ENCODE measurements at regions not wholly inside any gene's neighbourhood (a gene's known extent, or its start where the extent isn't known, plus 50 kb on each side); places are given as distances from the start of the nearest gene placed in this dataset.
"Not testable (repeated sequence)": the region's sequence is repeated elsewhere in the genome, so short reads cannot be mapped to it uniquely, and the experiment has no call there.

DNA sequence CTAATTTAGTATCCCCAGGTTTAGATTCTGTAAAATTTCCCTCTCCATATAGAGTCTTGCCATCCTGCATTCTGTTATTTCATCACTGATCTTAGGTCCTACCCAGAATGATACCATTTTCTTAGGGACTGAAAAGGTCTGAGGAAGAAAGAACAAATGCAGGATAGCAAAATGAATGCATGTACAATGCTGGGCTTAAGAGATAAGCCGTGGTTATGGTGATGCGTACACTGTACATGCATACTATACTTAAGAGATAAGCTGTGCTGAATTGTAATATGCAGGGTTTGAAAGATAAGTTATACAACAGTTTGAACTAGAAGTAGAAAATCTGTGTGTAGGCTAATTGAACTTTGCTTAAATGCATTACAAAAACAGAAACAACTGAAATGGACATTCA is 416.2 kb downstream of the C12orf50 start:
- in situ Hi-C loops (cut with MboI; ENCODE audit: low pct_unique_long_range_greater_than_20kb, low sequenced_read_pairs) = no loop called here
- DNase-seq = no peak

DNA sequence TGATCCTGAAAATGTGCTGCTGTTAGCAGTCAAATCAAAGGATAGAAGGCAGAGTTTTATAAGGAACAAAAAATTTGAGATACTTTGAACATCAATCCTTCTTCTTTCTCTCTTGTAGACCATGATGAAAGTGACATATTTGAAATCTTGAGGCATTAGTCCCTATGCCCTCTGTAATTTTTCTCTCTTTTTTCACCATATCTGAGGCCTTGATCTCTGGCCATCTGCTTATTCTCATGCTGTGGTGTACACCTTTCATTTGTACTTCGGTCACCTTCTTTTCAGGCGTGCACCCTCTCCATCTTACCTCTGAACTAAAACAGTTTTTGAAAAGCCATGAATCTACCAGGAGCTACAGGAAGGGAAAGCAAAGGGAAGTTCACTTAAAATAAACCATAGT is 420.9 kb downstream of the C12orf50 start:
- in situ Hi-C loops (cut with MboI; ENCODE audit: low pct_unique_long_range_greater_than_20kb, low sequenced_read_pairs) = no loop called here
- DNase-seq = no peak

DNA sequence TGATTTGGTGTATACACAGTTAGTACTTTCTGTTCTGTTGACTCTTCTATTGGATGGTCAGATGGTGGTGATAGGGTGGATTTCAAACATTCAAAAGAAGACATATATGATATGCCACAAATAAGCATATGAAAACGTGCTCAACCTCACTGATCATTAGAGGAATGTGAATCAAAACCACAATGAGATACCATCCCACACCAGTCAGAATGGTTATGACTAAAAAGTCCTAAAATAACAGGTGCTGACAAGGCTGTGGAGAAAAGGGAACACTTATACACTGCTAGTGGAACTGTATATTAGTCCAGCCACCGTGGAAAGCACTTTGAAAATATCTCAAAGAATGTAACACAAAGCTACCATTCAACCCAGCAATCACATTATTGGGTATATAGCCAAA is 425.5 kb downstream of the C12orf50 start:
- in situ Hi-C loops (cut with MboI; ENCODE audit: low pct_unique_long_range_greater_than_20kb, low sequenced_read_pairs) = no loop called here

DNA sequence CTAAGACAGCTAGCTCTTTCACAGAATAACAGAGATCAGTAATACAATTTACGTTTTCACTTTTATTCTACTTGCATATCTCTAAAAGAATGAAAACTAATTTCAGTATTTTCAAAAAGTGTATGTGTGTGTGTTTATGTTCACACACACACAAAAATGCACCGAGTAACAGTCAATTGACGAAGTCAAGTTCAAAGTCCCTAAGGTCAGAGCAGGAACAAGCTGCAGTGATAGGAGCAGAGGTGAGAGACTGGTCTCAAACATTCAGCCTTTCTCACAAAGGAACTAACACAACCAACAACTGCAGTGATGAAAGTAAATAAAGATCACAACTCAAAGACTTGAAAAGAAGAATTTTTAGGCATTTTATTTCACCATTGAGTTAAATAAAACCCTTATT is 429.7 kb downstream of the C12orf50 start:
- in situ Hi-C loops (cut with MboI; ENCODE audit: low pct_unique_long_range_greater_than_20kb, low sequenced_read_pairs) = no loop called here
- DNase-seq = no peak

More for the DNA sequence above, 425.5 kb downstream of the C12orf50 start:
- no peak for DNase-seq

DNA sequence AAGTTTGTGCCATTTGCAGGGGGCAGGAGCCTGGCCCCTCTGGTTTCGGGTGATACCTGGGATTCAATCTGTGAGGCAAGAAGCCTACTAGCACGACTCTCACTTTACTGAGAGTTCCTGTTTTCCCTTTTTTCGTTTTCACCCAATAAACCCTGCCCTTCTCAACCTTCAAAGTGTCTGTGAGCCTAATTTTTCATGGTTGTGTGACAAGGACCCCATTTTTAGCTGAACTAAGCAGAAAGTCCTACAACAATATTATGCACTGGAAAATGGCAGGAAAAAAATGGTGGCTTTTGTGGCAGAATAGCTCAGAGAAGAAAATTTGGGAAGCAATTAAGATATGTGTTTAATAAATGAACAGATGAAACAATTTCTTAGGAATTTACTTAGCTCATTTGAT is 432.1 kb downstream of the C12orf50 start:
- in situ Hi-C loops (cut with MboI; ENCODE audit: low pct_unique_long_range_greater_than_20kb, low sequenced_read_pairs) = no loop called here
- DNase-seq = no peak

DNA sequence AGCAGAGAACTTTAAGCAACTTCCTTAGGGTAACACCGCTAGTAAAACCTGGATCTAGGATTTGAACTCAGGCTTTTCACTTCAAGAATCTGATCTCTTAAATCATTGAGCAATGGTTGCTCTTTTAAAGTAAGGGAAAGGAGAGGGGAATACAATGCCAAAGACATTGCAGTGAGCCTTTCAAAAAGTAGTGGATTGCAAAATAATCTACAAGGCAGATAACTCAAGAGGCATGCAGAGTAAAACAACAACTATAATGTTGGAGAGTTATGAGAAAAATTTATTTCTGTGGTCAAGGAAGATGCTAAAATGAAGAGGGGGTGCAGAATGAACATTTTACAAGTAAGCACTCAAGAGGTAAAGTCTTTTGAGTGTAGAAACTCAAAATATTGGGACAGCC is 432.6 kb downstream of the C12orf50 start:
- in situ Hi-C loops (cut with MboI; ENCODE audit: low pct_unique_long_range_greater_than_20kb, low sequenced_read_pairs) = no loop called here

DNA sequence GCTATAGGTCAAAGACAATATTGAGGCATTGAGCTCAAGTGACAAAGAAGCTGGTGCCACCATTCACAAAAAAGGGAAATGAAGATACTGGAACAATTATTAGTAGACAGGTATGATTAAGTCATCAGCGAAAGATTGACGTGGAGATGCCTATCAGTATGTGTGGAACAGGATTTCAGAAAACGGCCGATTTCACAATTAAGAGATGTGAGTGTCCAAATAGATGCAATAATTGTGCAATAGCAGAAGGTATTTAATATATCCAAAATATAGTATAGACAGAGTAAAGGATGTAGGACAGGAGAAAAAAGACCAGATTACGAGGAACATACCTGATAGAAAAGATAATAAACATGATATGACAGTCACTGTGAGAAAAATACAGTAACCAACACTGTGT is 433.1 kb downstream of the C12orf50 start:
- DNase-seq = no peak
- in situ Hi-C loops (cut with MboI; ENCODE audit: low pct_unique_long_range_greater_than_20kb, low sequenced_read_pairs) = no loop called here

More for the DNA sequence above, 432.6 kb downstream of the C12orf50 start:
- no peak for DNase-seq

DNA sequence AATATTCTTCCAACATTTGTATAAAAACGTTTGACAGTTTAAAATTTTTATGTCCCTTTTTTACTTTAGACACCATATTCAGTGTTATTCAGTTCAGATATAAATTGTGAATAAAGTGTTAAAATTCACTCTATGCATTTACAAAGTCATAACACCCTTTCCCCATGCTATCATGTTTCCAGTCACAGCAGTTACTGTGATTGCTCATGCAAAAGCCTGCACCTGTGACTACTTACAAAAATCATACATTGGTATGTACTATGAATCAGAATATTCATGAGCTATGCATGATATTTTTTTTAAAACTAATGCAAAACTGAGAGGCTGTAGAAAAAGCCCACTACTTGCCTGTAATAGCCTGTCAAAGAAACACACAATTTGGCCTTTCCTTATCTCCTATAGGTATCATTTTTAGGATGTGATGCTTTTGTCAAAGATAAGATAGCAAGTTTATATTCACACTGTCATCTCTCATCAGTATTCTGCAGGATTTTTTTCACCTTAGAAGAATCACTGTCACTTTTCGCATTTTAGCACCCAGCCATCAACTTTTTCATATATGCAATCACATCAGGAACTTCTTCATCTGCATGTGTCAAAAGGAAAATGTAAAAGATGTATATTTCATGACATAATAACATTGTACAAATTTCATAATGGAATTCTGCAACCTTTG is 443.2 kb downstream of the C12orf50 start:
- in situ Hi-C loops (cut with MboI; ENCODE audit: low pct_unique_long_range_greater_than_20kb, low sequenced_read_pairs) = no loop called here
- DNase-seq = no peak

DNA sequence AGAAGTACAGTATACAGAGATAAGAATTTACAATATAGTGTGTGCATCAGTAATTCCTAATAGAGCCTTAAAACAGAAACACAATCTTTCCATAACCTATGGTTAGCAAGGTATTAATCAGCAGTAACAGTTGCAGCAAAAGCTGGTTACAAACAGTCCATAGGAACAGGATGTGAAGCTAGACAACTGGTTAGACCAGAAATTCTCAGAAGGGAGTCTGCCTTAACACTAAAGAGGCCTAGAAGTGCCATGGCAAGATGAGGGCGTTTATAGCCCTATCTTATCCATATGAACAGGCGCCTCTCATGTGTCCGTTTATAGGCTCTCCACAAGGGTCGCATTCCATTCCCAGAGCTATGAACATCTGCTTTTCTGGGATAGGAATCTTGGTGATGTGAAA is 450.1 kb downstream of the C12orf50 start:
- in situ Hi-C loops (cut with MboI; ENCODE audit: low pct_unique_long_range_greater_than_20kb, low sequenced_read_pairs); DNase-seq: not testable (repeated sequence)

DNA sequence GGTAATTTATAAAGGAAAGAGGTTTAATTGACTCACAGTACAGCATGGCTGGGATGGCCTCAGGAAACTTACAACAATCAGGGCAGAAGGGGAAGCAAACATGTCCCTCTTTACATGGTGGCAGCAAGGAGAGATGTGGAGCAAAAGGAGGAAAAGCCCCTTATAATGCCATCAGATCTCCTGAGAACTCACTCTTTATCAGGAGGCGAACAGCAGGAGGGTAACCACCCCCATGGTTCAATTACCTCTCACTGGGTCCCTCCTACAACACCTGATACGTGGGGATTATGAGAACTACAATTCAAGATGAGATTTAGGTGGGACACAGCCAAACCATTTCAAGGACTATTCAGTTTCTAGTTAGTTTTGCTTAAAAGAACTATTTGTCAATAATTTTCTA is 453.3 kb downstream of the C12orf50 start:
- in situ Hi-C loops (cut with MboI; ENCODE audit: low pct_unique_long_range_greater_than_20kb, low sequenced_read_pairs) = no loop called here
- DNase-seq = no peak

DNA sequence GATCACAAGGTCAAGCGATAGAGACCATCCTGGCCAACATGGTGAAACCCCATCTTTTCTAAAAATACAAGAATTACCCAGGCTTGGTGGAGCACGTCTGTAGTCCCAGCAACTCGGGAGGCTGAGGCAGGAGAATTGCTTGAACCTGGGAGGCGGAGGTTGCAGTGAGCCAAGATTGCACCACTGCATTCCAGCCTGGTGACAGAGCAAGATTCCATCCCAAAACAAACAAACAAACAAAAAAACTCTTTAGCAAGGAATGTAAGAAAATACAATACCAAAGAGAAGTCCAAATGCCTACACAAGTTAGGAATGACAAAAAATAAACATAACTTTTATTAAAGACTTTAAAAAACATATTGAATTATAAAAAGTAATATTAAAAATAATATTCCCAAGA is 462.3 kb downstream of the C12orf50 start:
- DNase-seq; in situ Hi-C loops (cut with MboI; ENCODE audit: low pct_unique_long_range_greater_than_20kb, low sequenced_read_pairs): not testable (repeated sequence)

DNA sequence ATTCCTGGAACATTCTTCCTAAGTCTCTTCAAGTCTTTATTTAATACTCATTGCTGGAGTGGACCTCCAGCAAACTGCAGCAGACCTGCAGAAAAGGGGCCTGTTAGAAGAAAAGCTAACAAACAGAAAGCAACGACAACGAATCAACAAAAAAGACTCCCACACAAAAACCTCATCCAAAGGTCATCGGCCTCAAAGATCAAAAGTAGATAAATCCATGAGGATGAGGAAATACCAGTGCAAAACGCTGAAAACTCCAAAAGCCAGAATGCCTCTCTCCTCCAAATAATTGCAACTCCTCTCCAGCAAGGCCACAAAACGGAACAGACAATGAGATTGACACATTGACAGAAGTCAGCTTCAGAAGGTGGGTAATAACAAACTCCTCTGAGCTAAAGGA is 472.2 kb downstream of the C12orf50 start:
- in situ Hi-C loops (cut with MboI; ENCODE audit: low pct_unique_long_range_greater_than_20kb, low sequenced_read_pairs) = no loop called here

DNA sequence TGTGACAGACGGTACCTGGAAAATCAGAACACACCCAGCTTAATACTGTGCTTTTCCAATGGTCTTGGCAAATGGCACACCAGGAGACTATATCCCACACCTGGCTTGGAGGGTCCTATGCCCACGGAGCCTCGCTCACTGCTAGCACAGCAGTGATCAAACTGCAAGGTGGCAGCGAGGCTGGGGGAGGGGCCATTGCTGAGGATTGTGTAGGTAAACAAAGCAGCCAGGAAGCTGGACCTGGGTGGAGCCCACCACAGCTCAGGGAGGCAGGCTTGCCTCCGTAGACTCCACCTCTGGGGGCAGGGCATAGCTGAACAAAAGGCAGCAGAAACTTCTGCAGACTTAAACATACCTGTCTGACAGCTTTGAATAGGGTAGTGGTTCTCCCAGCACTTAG is 498.0 kb downstream of the C12orf50 start:
- in situ Hi-C loops (cut with MboI; ENCODE audit: low pct_unique_long_range_greater_than_20kb, low sequenced_read_pairs); DNase-seq: not testable (repeated sequence)

More for the DNA sequence above, 472.2 kb downstream of the C12orf50 start:
- no peak for DNase-seq

DNA sequence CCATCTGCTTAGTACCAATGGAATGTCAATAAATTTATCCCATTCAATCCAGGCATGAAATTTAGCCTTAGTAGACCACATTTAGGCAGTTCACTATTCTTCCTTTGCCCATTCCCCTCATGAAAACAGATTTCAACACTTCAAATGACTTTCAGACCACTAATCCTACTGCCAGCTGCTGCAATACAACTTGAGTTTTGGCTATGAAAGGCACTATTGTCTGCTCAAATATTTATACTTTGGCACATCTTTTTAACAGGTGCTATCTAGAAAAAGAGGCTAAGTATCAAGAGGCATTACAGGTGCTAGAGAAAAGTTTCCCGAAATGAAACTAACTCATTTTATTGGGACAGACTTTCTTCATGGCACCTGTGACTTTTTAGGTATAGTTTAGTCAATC is 499.8 kb downstream of the C12orf50 start:
- DNase-seq = no peak
- in situ Hi-C loops (cut with MboI; ENCODE audit: low pct_unique_long_range_greater_than_20kb, low sequenced_read_pairs) = no loop called here

DNA sequence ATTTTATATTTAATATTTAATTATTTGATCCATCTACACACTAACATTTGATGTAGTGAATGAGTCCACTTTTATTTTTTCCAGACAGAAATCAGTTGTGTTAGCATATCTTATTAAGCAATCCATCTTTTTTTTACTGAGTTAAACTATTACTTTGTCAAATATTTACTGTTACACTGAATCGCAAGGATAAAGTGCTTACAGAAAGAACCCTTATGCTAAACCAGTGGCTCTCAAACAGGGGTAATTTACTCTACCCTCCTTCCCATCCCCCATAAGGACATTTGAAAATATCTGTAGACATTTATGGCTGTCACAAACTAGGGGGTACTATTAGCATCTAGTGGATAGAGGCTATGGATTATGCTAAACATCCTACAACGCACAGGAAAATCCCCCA is 508.2 kb downstream of the C12orf50 start:
- in situ Hi-C loops (cut with MboI; ENCODE audit: low pct_unique_long_range_greater_than_20kb, low sequenced_read_pairs) = no loop called here
- DNase-seq = no peak

DNA sequence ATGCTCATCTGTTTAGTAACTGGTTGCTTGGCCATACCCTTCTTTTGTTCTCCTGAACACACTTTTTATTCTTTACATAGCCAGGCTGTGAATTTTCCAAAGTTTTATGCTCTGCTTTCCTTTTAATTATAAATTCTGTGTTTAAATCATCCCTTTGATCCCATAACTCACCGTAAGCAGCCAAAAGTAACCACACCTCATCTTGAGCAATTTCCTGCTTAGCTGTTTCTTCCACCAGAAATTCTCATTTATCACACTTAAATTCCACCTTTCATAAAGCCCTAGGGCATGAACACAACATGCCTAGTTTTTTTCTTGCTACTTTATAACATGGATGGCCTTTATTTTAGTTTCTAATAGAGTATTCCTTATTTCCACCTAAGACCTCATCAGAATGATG is 510.7 kb downstream of the C12orf50 start:
- no peak for DNase-seq
- in situ Hi-C loops (cut with MboI; ENCODE audit: low pct_unique_long_range_greater_than_20kb, low sequenced_read_pairs) = no loop called here

DNA sequence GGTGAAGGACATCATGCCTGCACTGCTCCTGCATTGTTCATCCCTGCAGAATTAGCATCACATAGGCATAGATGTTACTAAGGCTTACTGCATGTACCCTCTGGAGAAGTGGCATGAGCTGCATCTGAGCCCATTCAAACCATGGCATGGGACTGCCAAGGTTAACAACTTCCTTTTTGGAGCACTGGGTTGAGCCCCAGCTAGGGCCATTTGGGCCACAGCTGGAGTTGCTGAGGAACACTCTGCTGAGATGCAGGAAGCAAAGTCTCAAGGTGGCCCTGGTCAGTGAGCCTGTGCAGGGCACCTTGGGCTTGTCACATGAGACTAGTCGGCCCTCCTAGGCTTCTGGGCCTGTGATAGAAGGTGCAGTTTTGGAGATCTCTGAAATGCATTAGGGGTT is 511.2 kb downstream of the C12orf50 start:
- in situ Hi-C loops (cut with MboI; ENCODE audit: low pct_unique_long_range_greater_than_20kb, low sequenced_read_pairs) = no loop called here
- no peak for DNase-seq

DNA sequence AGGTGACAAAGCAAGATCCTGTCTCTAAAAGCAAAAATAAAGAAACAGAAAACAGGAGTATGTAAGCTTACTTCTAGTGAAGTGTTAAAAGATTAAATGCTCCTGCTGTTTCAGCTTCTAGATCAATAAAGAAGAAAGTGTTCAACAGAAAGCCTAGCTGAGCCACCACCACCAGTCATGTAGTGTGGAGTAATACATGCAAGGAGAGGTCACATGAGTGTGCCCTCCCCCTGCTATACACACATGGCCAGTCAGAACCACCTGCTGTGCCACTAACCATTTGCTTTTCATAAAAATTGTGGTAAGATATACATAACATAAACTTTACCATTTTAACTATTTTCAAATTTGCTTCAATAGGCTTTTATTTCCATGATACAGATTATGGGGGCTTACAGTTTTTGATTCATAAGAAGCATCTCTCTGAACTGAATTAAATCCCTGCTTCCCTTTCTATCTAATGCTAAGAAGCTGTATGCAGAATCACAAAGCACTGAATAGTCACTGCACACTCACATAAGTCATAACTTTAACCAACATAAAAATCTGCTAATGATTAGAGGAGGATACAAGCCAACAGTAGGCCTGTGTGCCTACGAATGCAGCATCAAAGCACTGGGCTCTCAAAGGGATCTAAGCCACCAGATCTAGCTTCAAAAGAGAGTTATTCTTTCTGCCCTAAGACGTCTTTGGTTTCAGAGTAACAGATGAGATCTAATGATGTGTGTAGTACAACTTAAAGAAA is 515.5 kb downstream of the C12orf50 start:
- no peak for DNase-seq
- in situ Hi-C loops (cut with MboI; ENCODE audit: low pct_unique_long_range_greater_than_20kb, low sequenced_read_pairs) = no loop called here

DNA sequence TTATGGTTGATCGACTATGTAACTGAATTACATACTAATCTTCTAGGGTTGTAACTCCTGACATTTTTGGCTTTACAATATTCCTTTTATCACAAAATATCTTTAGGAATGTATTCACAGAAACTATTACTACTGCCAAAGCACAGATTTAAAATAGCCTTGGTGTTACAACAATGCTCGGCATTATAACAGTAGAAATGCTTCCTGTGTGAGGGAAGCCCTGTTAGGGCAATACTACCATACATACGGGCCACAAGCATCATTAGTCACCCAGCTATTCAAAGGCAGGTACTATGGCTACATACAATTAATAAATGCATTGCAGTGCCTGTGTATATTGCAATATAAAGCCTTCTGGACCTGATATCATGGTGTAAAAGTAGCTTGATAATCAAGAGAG is 517.8 kb downstream of the C12orf50 start:
- no peak for DNase-seq
- in situ Hi-C loops (cut with MboI; ENCODE audit: low pct_unique_long_range_greater_than_20kb, low sequenced_read_pairs) = no loop called here

DNA sequence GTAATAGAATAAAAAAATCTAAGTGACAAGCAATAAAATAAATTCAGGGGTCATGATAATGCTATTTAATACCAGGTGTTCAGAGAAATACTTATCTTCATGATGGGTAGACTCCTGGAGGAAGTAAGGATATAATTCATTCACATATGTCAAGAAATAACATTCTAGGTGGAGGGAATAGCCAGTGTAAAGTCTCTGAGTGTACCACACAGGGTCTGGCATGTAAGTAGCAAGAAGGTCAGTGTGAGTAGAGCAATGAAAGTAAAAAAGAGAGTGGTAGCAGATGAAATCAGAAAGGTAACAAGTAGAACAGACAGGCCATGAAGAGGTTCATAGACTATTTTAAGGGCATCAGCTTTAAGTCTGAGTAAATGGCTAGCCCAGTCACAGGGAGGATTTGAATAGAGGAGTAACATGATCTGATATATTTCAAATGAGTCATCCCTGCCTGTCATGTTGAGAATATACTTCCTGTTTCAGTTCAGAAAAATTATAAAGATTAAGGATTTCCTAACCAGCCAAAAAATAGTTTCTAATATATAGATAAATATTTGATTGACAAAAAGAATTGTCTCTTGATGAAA is 519.9 kb downstream of the C12orf50 start:
- peak; percentile 2 for DNase-seq

More for the DNA sequence above, 519.9 kb downstream of the C12orf50 start:
- in situ Hi-C loops (cut with MboI; ENCODE audit: low pct_unique_long_range_greater_than_20kb, low sequenced_read_pairs) = no loop called here
